ENCODE measurements at regions not wholly inside any gene's neighbourhood (a gene's known extent, or its start where the extent isn't known, plus 50 kb on each side); places are given as distances from the start of the nearest gene placed in this dataset.

GRCh38 chr15:38171973-38172372 lies 80.7 kb upstream of the SPRED1 start (continued):
- no peak for TF ChIP-seq USF2 (IDR thresholded peaks at IDR 0.05; ENCODE audit: low read length)
- TF ChIP-seq KDM4A (IDR thresholded peaks at IDR 0.05; ENCODE audit: low read depth, low read length, severe bottlenecking), result no peak
- TF ChIP-seq PHF8 (conservative IDR thresholded peaks at IDR 0.05; ENCODE audit: low read depth, low read length), result no peak
